ENCODE measurements at regions not wholly inside any gene's neighbourhood (a gene's known extent, or its start where the extent isn't known, plus 50 kb on each side); places are given as distances from the start of the nearest gene placed in this dataset.
"Not testable (repeated sequence)": the region's sequence is repeated elsewhere in the genome, so short reads cannot be mapped to it uniquely, and the experiment has no call there.

GRCh38 chr10:91005276-91005675 is 84.4 kb upstream of the ANKRD1 start:
- not testable (repeated sequence) for TF ChIP-seq CTCF (optimal IDR thresholded peaks at IDR 0.05 in 1 of 3, IDR thresholded peaks at IDR 0.05 in 1 of 3, conservative IDR thresholded peaks at IDR 0.05 in 1 of 3; ENCODE audit: extremely low read depth in 1 of 3, insufficient read depth in 2 of 3, low read length in 3 of 3); EZH2 (IDR thresholded peaks at IDR 0.05; ENCODE audit: low read length)

Measured in keratinocyte (primary cell).